PC-3 (cell line): ENCODE measurements at regions not wholly inside any gene's neighbourhood (a gene's known extent, or its start where the extent isn't known, plus 50 kb on each side); places are given as distances from the start of the nearest gene placed in this dataset.

Source experiments
- CTCF ChIP-seq: fragments of 300-600 bp; sonication (generic); conservative IDR thresholded peaks from 2 replicates; pipeline ENCODE4 v1.5.1; 2017; ENCODE audit warnings: antibody characterized with exemption, low read depth, mild to moderate bottlenecking, low read length
- EZH2 ChIP-seq: fragments of 300-600 bp; sonication (generic); IDR thresholded peaks from one replicate; pipeline ENCODE4 v1.6.1; 2017; ENCODE audit warnings: antibody characterized with exemption, mild to moderate bottlenecking, low read length; ENCODE audit not compliant: unreplicated experiment

- TF ChIP-seq CTCF = no peak
- TF ChIP-seq EZH2 = no peak
Measured at GRCh38 chr15:99481113-99481950, 84.5 kb upstream of the MEF2A start.
